Fibroblast of the aortic adventitia (primary cell): ENCODE measurements at regions not wholly inside any gene's neighbourhood (a gene's known extent, or its start where the extent isn't known, plus 50 kb on each side); places are given as distances from the start of the nearest gene placed in this dataset.

ENCODE experiments used
- DNase-seq: peaks from one replicate; pipeline ENCODE4 v3.0.0-alpha.2; 2010; ENCODE audit warnings: low read depth
- H3K4me3 ChIP-seq: 2 replicates; pipeline ENCODE4 v1.5.1; 2011; ENCODE audit warnings: low read depth, mild to moderate bottlenecking, control low read depth, low read length, moderate library complexity
- CTCF ChIP-seq: IDR thresholded peaks from 2 replicates; pipeline ENCODE4 v1.5.1; 2011; ENCODE audit warnings: mild to moderate bottlenecking, low read length, control low read depth, inconsistent platforms; ENCODE audit not compliant: insufficient read depth

- TF ChIP-seq CTCF, result no peak
- H3K4me3 ChIP-seq, result no peak overlapping the region
- DNase-seq, result no peak
Measured at GRCh38 chr4:58961925-58962324, 1851.7 kb upstream of the IGFBP7 start.

- H3K4me3 ChIP-seq, result no peak overlapping the region
- no peak for TF ChIP-seq CTCF
- DNase-seq, result no peak
Measured at GRCh38 chr4:58962424-58962823, 1852.2 kb upstream of the IGFBP7 start.

DNA sequence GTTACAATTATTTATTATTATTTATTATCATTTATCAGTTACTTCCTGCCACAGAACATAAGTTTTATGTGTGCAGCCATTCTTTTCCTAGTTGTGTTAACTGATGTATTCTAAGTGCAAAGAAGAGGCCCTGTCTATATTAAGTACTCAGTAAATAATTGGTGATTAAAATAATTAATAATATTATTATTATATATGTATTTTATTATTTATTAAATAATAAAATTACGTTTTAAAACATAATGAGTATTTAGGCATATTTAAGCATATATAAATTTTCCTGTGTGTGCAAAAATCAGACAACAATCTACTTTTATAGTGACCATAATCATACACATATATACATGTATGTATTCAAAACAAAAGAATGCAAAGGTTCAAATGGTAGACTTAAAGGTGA, 1871.6 kb upstream of the IGFBP7 start:
- no peak overlapping the region for H3K4me3 ChIP-seq
- TF ChIP-seq CTCF, result no peak
- no peak for DNase-seq

- H3K4me3 ChIP-seq, result no peak overlapping the region
- no peak for TF ChIP-seq CTCF
- no peak for DNase-seq
Measured at GRCh38 chr4:58983887-58984286, 1873.7 kb upstream of the IGFBP7 start.

GRCh38 chr4:59002148-59002547, 1892.0 kb upstream of the IGFBP7 start:
- H3K4me3 ChIP-seq, result no peak overlapping the region
- no peak for DNase-seq
- TF ChIP-seq CTCF, result no peak

- TF ChIP-seq CTCF, result no peak
- no peak overlapping the region for H3K4me3 ChIP-seq
- DNase-seq, result no peak
Measured at GRCh38 chr4:59024257-59024656, 1914.1 kb upstream of the IGFBP7 start.

GRCh38 chr4:59037812-59038211, 1927.6 kb upstream of the IGFBP7 start:
- no peak for TF ChIP-seq CTCF
- H3K4me3 ChIP-seq, result no peak overlapping the region
- no peak for DNase-seq
